ENCODE measurements at regions not wholly inside any gene's neighbourhood (a gene's known extent, or its start where the extent isn't known, plus 50 kb on each side); places are given as distances from the start of the nearest gene placed in this dataset.

DNA sequence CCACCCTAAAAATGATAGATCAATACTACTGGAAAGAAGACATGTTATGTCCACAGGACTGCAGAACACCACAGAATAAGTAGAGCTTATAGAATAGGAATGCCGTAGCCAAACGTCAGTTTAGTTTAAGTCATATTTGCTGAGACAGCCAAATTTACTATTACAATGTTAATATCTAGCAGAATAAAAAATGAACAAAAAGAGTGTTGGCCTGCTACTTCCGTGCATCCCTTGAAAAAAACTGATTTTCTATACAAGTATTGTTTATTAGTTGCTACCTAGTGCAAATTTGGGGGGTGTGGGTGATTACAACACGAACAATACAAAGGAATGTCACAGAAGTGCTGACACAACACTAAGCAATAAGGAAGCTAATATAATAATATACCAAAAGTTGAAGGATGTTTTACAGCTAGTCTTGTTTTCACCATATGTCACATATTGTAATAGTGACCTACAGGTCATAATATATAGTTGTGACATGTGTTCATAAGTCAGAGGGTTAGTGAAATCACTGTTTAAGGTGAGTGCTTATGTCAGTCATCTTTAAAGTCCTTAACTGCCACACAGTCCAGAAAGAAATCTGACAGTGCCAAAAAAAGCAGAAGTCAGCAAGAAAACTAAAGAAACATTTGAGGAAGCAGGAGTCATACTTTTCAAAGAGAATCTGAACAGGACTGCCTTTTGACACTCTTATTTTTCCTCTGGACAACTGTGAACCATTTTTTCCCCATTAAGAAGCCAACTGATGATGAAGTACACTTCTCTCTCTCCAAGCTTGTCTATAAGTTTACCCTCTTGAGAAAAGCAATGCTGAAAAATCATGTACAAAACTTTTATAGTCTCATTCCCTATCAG is 376.4 kb downstream of the ZEB2 start:
- no peak for TF ChIP-seq POLR2A (IDR thresholded peaks at IDR 0.05)
- H3K27me3 ChIP-seq: no peaks in the 10 kb centered on the region
- no peaks in the 10 kb centered on the region for H3K4me1 ChIP-seq
- no peak overlapping the region for H3K4me3 ChIP-seq
- H3K9me3 ChIP-seq: no peaks in the 10 kb centered on the region
- H3K27ac ChIP-seq: no peak overlapping the region
- H3K36me3 ChIP-seq: no peaks in the 10 kb centered on the region
- DNase-seq: no peak

DNA sequence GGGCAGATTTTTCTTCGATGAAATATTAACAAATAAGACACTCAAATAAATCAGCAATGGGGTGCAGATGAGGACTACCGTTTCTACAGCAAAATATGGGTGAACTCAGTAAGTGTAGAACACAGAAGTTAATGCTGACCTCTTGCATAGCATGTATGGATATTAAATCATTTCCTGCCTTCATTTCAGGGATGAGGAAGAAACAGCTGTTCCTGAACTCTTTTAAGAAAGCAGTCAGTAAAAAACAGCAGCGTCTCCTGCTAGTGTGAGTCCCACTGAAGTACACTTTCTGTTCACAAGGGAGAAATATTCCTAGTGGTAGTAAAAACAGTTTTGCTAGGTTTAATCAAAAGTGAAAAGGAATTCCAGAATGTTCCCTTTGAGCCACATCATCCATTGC is 379.0 kb downstream of the ZEB2 start:
- no peak for DNase-seq
- no peak for TF ChIP-seq POLR2A (IDR thresholded peaks at IDR 0.05)
- TF ChIP-seq, protein P1, sequence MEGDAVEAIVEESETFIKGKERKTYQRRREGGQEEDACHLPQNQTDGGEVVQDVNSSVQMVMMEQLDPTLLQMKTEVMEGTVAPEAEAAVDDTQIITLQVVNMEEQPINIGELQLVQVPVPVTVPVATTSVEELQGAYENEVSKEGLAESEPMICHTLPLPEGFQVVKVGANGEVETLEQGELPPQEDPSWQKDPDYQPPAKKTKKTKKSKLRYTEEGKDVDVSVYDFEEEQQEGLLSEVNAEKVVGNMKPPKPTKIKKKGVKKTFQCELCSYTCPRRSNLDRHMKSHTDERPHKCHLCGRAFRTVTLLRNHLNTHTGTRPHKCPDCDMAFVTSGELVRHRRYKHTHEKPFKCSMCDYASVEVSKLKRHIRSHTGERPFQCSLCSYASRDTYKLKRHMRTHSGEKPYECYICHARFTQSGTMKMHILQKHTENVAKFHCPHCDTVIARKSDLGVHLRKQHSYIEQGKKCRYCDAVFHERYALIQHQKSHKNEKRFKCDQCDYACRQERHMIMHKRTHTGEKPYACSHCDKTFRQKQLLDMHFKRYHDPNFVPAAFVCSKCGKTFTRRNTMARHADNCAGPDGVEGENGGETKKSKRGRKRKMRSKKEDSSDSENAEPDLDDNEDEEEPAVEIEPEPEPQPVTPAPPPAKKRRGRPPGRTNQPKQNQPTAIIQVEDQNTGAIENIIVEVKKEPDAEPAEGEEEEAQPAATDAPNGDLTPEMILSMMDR (IDR thresholded peaks at IDR 0.05): no peak
- H3K27ac ChIP-seq: no peak overlapping the region
- H3K4me3 ChIP-seq: no peak overlapping the region
- no peaks in the 10 kb centered on the region for H3K4me1 ChIP-seq
- no peaks in the 10 kb centered on the region for H3K36me3 ChIP-seq
- no peaks in the 10 kb centered on the region for H3K9me3 ChIP-seq
- no peaks in the 10 kb centered on the region for H3K27me3 ChIP-seq

DNA sequence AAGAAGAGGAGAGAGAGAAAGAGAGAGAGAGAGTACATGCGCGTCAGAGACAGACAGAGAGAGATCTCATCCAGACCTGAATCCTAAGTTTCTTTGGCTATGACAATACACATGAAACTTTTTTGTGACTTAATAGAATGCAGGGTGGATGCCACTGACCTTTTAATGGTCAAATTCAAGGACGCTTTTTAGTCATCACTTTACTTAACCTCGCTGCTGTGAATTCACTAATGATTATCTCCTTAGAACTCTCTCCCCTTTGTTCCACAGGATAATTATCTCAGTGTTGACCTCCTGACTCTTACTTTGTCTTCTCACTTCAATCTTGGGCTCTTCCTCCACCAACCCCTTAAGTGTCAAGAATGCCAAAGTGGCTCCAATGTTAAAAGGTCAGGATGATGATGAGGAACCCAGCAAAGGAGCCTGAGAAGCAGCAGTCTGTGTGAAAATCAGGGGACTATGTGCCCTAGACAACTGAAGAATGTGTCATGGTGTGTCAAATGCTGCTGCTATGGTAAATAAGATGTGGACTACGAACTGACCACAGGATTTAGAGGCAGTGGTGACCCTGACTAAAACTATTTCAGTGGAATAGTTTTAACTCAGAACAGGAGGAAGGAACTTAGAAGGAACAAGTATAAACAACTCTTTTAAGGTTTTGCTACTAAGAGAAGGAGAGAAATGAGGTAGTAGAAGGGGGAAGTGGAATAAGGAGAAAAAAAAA is 382.1 kb downstream of the ZEB2 start:
- Histone ChIP-seq H3K4me1 (no peaks in the 10 kb centered on the region), H3K9me3 (no peaks in the 10 kb centered on the region), H3K27ac (no peak overlapping the region), H3K36me3 (no peaks in the 10 kb centered on the region), H3K27me3 (no peaks in the 10 kb centered on the region), H3K4me3 (no peak overlapping the region)
- TF ChIP-seq, protein P1 (IDR thresholded peaks at IDR 0.05): no peak
- TF ChIP-seq POLR2A (IDR thresholded peaks at IDR 0.05): no peak
- no peak for DNase-seq

DNA sequence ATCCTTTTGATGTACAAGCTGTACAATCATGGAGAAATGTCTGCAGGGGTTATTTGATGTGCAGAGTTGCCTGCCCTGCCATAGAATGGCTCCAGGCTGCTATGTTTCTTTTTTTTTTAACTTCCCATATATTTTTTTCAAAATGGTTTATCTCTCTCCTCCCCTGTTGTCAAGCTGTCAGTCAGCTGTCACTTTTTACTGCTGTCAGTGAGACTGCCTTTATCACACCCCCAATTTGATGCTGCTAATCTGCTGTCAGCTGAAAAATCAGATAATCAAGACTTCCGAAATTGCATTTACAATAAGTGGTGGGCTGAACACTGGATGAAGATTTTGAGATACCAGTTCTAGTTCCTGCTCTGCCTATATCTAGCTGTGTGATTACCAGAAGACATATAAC is 382.6 kb downstream of the ZEB2 start:
- Histone ChIP-seq H3K9me3 (no peaks in the 10 kb centered on the region), H3K4me3 (no peak overlapping the region), H3K4me1 (no peaks in the 10 kb centered on the region), H3K27me3 (no peaks in the 10 kb centered on the region), H3K36me3 (no peaks in the 10 kb centered on the region), H3K27ac (no peak overlapping the region)
- TF ChIP-seq, protein P1 (IDR thresholded peaks at IDR 0.05): no peak
- TF ChIP-seq POLR2A (IDR thresholded peaks at IDR 0.05): no peak
- DNase-seq: no peak

DNA sequence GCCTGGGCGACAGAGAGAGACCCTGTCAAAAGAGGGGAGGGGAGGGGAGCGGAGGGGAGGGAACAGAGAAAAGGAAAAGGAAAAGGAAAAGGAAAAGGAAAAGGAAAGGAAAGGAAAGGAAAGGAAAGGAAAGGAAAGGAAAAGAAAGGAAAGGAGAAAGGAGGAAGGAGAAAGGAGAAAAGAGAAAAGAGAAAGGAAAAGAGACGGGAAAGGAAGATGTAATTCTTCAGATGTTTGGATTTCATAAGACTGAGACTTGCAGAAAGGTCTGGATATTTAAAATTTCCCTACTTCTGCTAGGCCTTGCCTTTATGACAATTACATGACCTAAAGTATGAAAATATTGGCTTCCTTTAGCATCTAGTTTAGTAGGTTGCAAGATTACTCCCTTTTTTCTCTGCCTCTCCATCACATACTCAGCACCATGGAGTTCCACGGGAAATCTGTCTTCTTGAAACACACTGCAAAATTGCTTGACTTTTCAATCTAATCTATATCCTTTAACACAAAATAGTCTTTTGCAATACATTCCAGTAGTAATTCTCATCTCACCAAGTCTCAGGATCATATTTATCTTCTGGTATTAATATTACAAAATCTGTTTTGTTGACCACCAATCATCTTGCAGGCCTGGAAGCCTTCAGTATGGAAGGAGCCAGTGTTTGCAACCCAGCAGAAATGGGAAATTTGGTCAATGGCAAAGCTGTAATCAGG is 383.5 kb downstream of the ZEB2 start:
- Histone ChIP-seq H3K9me3 (no peaks in the 10 kb centered on the region), H3K4me1 (no peaks in the 10 kb centered on the region), H3K27ac (no peak overlapping the region), H3K27me3 (no peaks in the 10 kb centered on the region), H3K4me3 (no peak overlapping the region), H3K36me3 (no peaks in the 10 kb centered on the region)
- no peak for TF ChIP-seq POLR2A (IDR thresholded peaks at IDR 0.05)
- TF ChIP-seq, protein P1 (IDR thresholded peaks at IDR 0.05): no peak
- DNase-seq: no peak

Measured in Peyer's patch (tissue), 4 donors.